ENCODE measurements at regions not wholly inside any gene's neighbourhood (a gene's known extent, or its start where the extent isn't known, plus 50 kb on each side); places are given as distances from the start of the nearest gene placed in this dataset.

GRCh38 chr2:6236317-6236716, 544.1 kb downstream of the SOX11 start (continued):
- TF ChIP-seq TSHZ2 (CRISPR knock-in tag; IDR thresholded peaks at IDR 0.05) (peak; percentile 59; the same call in 1 of the 2 replicates), ZC3H10 (CRISPR knock-in tag; IDR thresholded peaks at IDR 0.05) (no peak), ESRRG (CRISPR knock-in tag; IDR thresholded peaks at IDR 0.05) (no peak), OSR1 (CRISPR knock-in tag; IDR thresholded peaks at IDR 0.05) (no peak), ZFP30 (CRISPR knock-in tag; IDR thresholded peaks at IDR 0.05) (no peak)

- TF ChIP-seq CSRNP3 (CRISPR knock-in tag; IDR thresholded peaks at IDR 0.05) (no peak), ESRRG (CRISPR knock-in tag; IDR thresholded peaks at IDR 0.05) (no peak), GLIS3 (CRISPR knock-in tag; IDR thresholded peaks at IDR 0.05) (no peak), PATZ1 (CRISPR knock-in tag; IDR thresholded peaks at IDR 0.05; ENCODE audit: borderline replicate concordance) (no peak), ISL1 (CRISPR knock-in tag; IDR thresholded peaks at IDR 0.05) (no peak), TSHZ2 (CRISPR knock-in tag; IDR thresholded peaks at IDR 0.05) (no peak), TOX (CRISPR knock-in tag; IDR thresholded peaks at IDR 0.05; ENCODE audit: borderline replicate concordance) (no peak), ZNF565 (CRISPR knock-in tag; conservative IDR thresholded peaks at IDR 0.05; ENCODE audit: low read depth) (no peak), PPARA (CRISPR knock-in tag; IDR thresholded peaks at IDR 0.05; ENCODE audit: borderline replicate concordance) (no peak)
- no peak for ATAC-seq
Observed at GRCh38 chr2:6237039-6237660, 545.0 kb downstream of the SOX11 start.

- no peak for TF ChIP-seq ZNF565 (CRISPR knock-in tag; conservative IDR thresholded peaks at IDR 0.05; ENCODE audit: low read depth)
- ATAC-seq: no peak
Observed at GRCh38 chr2:6249557-6249956, 557.4 kb downstream of the SOX11 start.

- TF ChIP-seq TSHZ2 (CRISPR knock-in tag; IDR thresholded peaks at IDR 0.05) (peak; percentile 56; the same call in 1 of the 2 replicates), CREB5 (CRISPR knock-in tag; IDR thresholded peaks at IDR 0.05; ENCODE audit: low read depth) (no peak), TCF4 (CRISPR knock-in tag; IDR thresholded peaks at IDR 0.05; ENCODE audit: borderline replicate concordance) (peak; percentile 89), ZNF70 (CRISPR knock-in tag; IDR thresholded peaks at IDR 0.05) (no peak)
- no peak for ATAC-seq
Observed at GRCh38 chr2:6254441-6254840, 562.3 kb downstream of the SOX11 start.

Data from SK-N-SH treated with all-trans-retinoic acid at 6 μM for 48 hours (cell line).